ENCODE measurements at regions not wholly inside any gene's neighbourhood (a gene's known extent, or its start where the extent isn't known, plus 50 kb on each side); places are given as distances from the start of the nearest gene placed in this dataset.

GRCh38 chr4:25578432-25578831 is 77.2 kb upstream of the SLC34A2 start:
- no peak for DNase-seq (ENCODE audit: low read depth)
- no peak overlapping the region for H3K4me3 ChIP-seq (ENCODE audit: low read depth, low read length)
- no peak for TF ChIP-seq MYC (IDR thresholded peaks at IDR 0.05; ENCODE audit: low read depth, low read length)
- no peak for TF ChIP-seq MAX (IDR thresholded peaks at IDR 0.05; ENCODE audit: low read depth, low read length)
- TF ChIP-seq POLR2A (IDR thresholded peaks at IDR 0.05; ENCODE audit: extremely low read depth, insufficient read length), result no peak
- no peak for TF ChIP-seq CTCF (IDR thresholded peaks at IDR 0.05; ENCODE audit: low read depth, low read length)

GRCh38 chr4:25580633-25581467 is 74.8 kb upstream of the SLC34A2 start:
- DNase-seq (ENCODE audit: low read depth), result no peak
- no peak for TF ChIP-seq MAX (IDR thresholded peaks at IDR 0.05; ENCODE audit: low read depth, low read length)
- no peak for TF ChIP-seq POLR2A (IDR thresholded peaks at IDR 0.05; ENCODE audit: extremely low read depth, insufficient read length)
- H3K4me3 ChIP-seq (ENCODE audit: low read depth, low read length), result no peak overlapping the region

GRCh38 chr4:25585901-25586523 is 69.6 kb upstream of the SLC34A2 start:
- no peak for TF ChIP-seq CTCF (IDR thresholded peaks at IDR 0.05; ENCODE audit: low read depth, low read length)
- TF ChIP-seq MAX (IDR thresholded peaks at IDR 0.05; ENCODE audit: low read depth, low read length), result no peak
- no peak for TF ChIP-seq MYC (IDR thresholded peaks at IDR 0.05; ENCODE audit: low read depth, low read length)
- TF ChIP-seq POLR2A (IDR thresholded peaks at IDR 0.05; ENCODE audit: extremely low read depth, insufficient read length), result no peak
- no peak overlapping the region for H3K4me3 ChIP-seq (ENCODE audit: low read depth, low read length)
- no peak for DNase-seq (ENCODE audit: low read depth)

GRCh38 chr4:25588206-25588605 is 67.4 kb upstream of the SLC34A2 start:
- H3K4me3 ChIP-seq (ENCODE audit: low read depth, low read length), result no peak overlapping the region
- no peak for DNase-seq (ENCODE audit: low read depth)
- no peak for TF ChIP-seq CTCF (IDR thresholded peaks at IDR 0.05; ENCODE audit: low read depth, low read length)
- TF ChIP-seq POLR2A (IDR thresholded peaks at IDR 0.05; ENCODE audit: extremely low read depth, insufficient read length), result no peak
- no peak for TF ChIP-seq MAX (IDR thresholded peaks at IDR 0.05; ENCODE audit: low read depth, low read length)
- no peak for TF ChIP-seq MYC (IDR thresholded peaks at IDR 0.05; ENCODE audit: low read depth, low read length)

GRCh38 chr4:25590171-25590570 is 65.5 kb upstream of the SLC34A2 start:
- no peak overlapping the region for H3K4me3 ChIP-seq (ENCODE audit: low read depth, low read length)
- no peak for TF ChIP-seq MYC (IDR thresholded peaks at IDR 0.05; ENCODE audit: low read depth, low read length)
- TF ChIP-seq MAX (IDR thresholded peaks at IDR 0.05; ENCODE audit: low read depth, low read length), result no peak
- TF ChIP-seq CTCF (IDR thresholded peaks at IDR 0.05; ENCODE audit: low read depth, low read length), result no peak
- TF ChIP-seq POLR2A (IDR thresholded peaks at IDR 0.05; ENCODE audit: extremely low read depth, insufficient read length), result no peak
- no peak for DNase-seq (ENCODE audit: low read depth)

- DNase-seq (ENCODE audit: low read depth), result no peak
- TF ChIP-seq POLR2A (IDR thresholded peaks at IDR 0.05; ENCODE audit: extremely low read depth, insufficient read length) (no peak), MYC (IDR thresholded peaks at IDR 0.05; ENCODE audit: low read depth, low read length) (no peak), CTCF (IDR thresholded peaks at IDR 0.05; ENCODE audit: low read depth, low read length) (no peak), MAX (IDR thresholded peaks at IDR 0.05; ENCODE audit: low read depth, low read length) (no peak)
- no peak overlapping the region for H3K4me3 ChIP-seq (ENCODE audit: low read depth, low read length)
These were observed 62.9 kb upstream of the SLC34A2 start for GRCh38 chr4:25592736-25593135.

All from NB4 (cell line).